ENCODE measurements at regions not wholly inside any gene's neighbourhood (a gene's known extent, or its start where the extent isn't known, plus 50 kb on each side); places are given as distances from the start of the nearest gene placed in this dataset.
A peak's percentile ranks its signal among the peaks of the same experiment; 100 is the strongest.
"Not testable (repeated sequence)": the region's sequence is repeated elsewhere in the genome, so short reads cannot be mapped to it uniquely, and the experiment has no call there.

- intact Hi-C loops (cut with micrococcal nuclease; ENCODE audit: unreplicated experiment) (no loop called here), in situ Hi-C loops (cut with HindIII; ENCODE audit: low pct_unique_long_range_greater_than_20kb, low sequenced_read_pairs) (no loop called here)
- Histone ChIP-seq H3K27ac (ENCODE audit: low read length) (no peak overlapping the region), H3K9me3 (ENCODE audit: control insufficient read depth, insufficient read depth, low read depth, low read length) (no peaks in the 10 kb centered on the region), H3K4me3 (ENCODE audit: low read depth in 2 of 2, low read length in 2 of 2) (no peak overlapping the region), H3K27me3 (ENCODE audit: control insufficient read depth, insufficient read depth, low read length) (no peaks in the 10 kb centered on the region), H3K4me1 (ENCODE audit: control insufficient read depth, insufficient read depth, low read length) (no peaks in the 10 kb centered on the region), H3K36me3 (ENCODE audit: control insufficient read depth, insufficient read depth, low read length) (no peaks in the 10 kb centered on the region)
- no peak for DNase-seq (ENCODE audit: low read depth, low spot score)
- no TSS peak for BruUV-seq (replicated peaks)
- TF ChIP-seq SIN3A (IDR thresholded peaks at IDR 0.05; ENCODE audit: borderline replicate concordance, insufficient read depth, low read depth, low read length), result no peak
- TF ChIP-seq REST (IDR thresholded peaks at IDR 0.05; ENCODE audit: insufficient read depth in 1 of 2, low read depth in 2 of 2, low read length in 1 of 2), result no peak
- peak; percentile 13; the same call in 1 of the 2 replicates for TF ChIP-seq CTCF (IDR thresholded peaks at IDR 0.05)
- no peak for TF ChIP-seq TCF7L2 (IDR thresholded peaks at IDR 0.05; ENCODE audit: low read depth, low read length)
- no peak for TF ChIP-seq POLR2AphosphoS5 (IDR thresholded peaks at IDR 0.05; ENCODE audit: low read depth, low read length)
- ChIA-PET CTCF (no interaction called here), POLR2A (no interaction called here)
- no peak for ATAC-seq
Measured at GRCh38 chr21:20040768-20041167, 957.4 kb upstream of the NCAM2 start.

- Histone ChIP-seq H3K27ac (ENCODE audit: low read length) (no peak overlapping the region), H3K27me3 (ENCODE audit: control insufficient read depth, insufficient read depth, low read length) (no peaks in the 10 kb centered on the region), H3K9me3 (ENCODE audit: control insufficient read depth, insufficient read depth, low read depth, low read length) (no peaks in the 10 kb centered on the region), H3K36me3 (ENCODE audit: control insufficient read depth, insufficient read depth, low read length) (no peaks in the 10 kb centered on the region), H3K4me3 (ENCODE audit: low read depth in 2 of 2, low read length in 2 of 2) (no peak overlapping the region), H3K4me1 (ENCODE audit: control insufficient read depth, insufficient read depth, low read length) (no peaks in the 10 kb centered on the region)
- DNase-seq (ENCODE audit: low read depth, low spot score), result no peak
- in situ Hi-C loops (cut with HindIII; ENCODE audit: low pct_unique_long_range_greater_than_20kb, low sequenced_read_pairs), result no loop called here
- TF ChIP-seq POLR2AphosphoS5 (IDR thresholded peaks at IDR 0.05; ENCODE audit: low read depth, low read length) (no peak), TCF7L2 (IDR thresholded peaks at IDR 0.05; ENCODE audit: low read depth, low read length) (no peak), SIN3A (IDR thresholded peaks at IDR 0.05; ENCODE audit: borderline replicate concordance, insufficient read depth, low read depth, low read length) (no peak), REST (IDR thresholded peaks at IDR 0.05; ENCODE audit: insufficient read depth in 1 of 2, low read depth in 2 of 2, low read length in 1 of 2) (no peak), CTCF (IDR thresholded peaks at IDR 0.05) (no peak)
- POLR2A ChIA-PET, result no interaction called here
- no TSS peak for BruUV-seq (replicated peaks)
- no peak for ATAC-seq
- intact Hi-C loops (cut with micrococcal nuclease; ENCODE audit: unreplicated experiment), result no loop called here
- CTCF ChIA-PET, result no interaction called here
Measured at GRCh38 chr21:20045197-20045596, 953.0 kb upstream of the NCAM2 start.

GRCh38 chr21:20048130-20048837 lies 949.9 kb upstream of the NCAM2 start:
- H3K27ac ChIP-seq (ENCODE audit: low read length); DNase-seq (ENCODE audit: low read depth, low spot score); H3K9me3 ChIP-seq (ENCODE audit: control insufficient read depth, insufficient read depth, low read depth, low read length); ATAC-seq; H3K27me3 ChIP-seq (ENCODE audit: control insufficient read depth, insufficient read depth, low read length); H3K4me3 ChIP-seq (ENCODE audit: low read depth in 2 of 2, low read length in 2 of 2); BruUV-seq (replicated peaks); H3K4me1 ChIP-seq (ENCODE audit: control insufficient read depth, insufficient read depth, low read length); intact Hi-C loops (cut with micrococcal nuclease; ENCODE audit: unreplicated experiment); POLR2A ChIA-PET; in situ Hi-C loops (cut with HindIII; ENCODE audit: low pct_unique_long_range_greater_than_20kb, low sequenced_read_pairs); H3K36me3 ChIP-seq (ENCODE audit: control insufficient read depth, insufficient read depth, low read length); CTCF ChIA-PET: not testable (repeated sequence)
